ENCODE measurements at regions not wholly inside any gene's neighbourhood (a gene's known extent, or its start where the extent isn't known, plus 50 kb on each side); places are given as distances from the start of the nearest gene placed in this dataset.

DNA sequence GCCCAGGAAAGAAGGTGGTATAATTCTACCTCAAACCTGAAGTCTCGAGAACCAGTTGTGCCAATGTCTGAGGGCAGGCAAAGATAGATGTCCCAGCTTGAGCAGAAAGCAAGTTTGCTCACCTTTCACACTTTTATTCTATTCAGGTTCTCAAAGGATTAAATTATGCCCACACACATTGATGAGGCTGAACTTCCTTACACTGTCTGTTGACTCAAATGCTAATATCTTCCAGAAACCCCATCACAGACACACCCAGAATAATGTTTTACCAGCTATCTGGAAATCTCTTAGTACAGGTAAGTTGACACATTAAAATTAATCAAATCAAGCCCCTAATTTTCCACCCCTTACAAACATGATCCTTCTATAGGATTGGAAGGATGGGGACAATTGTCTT lies 605.7 kb downstream of the NUF2 start:
- H3K9me3 Mint-ChIP-seq = peaks cover 18% of the 10 kb centered on the region
- H3K36me3 Mint-ChIP-seq (ENCODE audit: low read depth) = no peaks in the 10 kb centered on the region
- H3K27me3 Mint-ChIP-seq = no peaks in the 10 kb centered on the region
- intact Hi-C loops (cut with micrococcal nuclease) = no loop called here
- no peaks in the 10 kb centered on the region for H3K4me1 Mint-ChIP-seq (ENCODE audit: low read depth)
- no peak overlapping the region for H3K27ac Mint-ChIP-seq
- no peak overlapping the region for H3K4me3 Mint-ChIP-seq

DNA sequence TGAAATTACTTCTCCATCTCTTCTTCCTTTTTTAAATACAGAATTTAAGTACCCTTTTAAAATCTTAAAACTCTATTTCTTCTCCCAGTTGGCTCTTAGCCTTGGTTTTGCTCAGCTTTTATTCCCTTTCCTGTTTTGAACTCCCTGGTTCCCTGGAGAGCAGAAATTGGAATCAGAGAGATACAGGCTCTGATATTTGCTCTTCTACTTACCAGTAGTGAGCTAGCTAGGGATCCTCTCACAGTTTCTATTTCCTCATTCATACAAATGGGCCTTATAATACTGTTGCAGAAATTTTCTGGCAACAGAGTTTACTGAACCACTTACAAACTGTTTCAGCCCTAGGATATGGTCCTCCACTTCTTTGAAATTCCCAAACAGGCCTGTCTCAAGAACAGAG lies 606.3 kb downstream of the NUF2 start:
- H3K27ac Mint-ChIP-seq = no peak overlapping the region
- intact Hi-C loops (cut with micrococcal nuclease) = no loop called here
- no peaks in the 10 kb centered on the region for H3K36me3 Mint-ChIP-seq (ENCODE audit: low read depth)
- H3K27me3 Mint-ChIP-seq = no peaks in the 10 kb centered on the region
- H3K9me3 Mint-ChIP-seq = peaks cover 18% of the 10 kb centered on the region
- H3K4me1 Mint-ChIP-seq (ENCODE audit: low read depth) = no peaks in the 10 kb centered on the region
- H3K4me3 Mint-ChIP-seq = no peak overlapping the region

GRCh38 chr1:163928651-163929050 lies 606.9 kb downstream of the NUF2 start:
- peaks cover 18% of the 10 kb centered on the region for H3K9me3 Mint-ChIP-seq
- H3K4me3 Mint-ChIP-seq = no peak overlapping the region
- intact Hi-C loops (cut with micrococcal nuclease) = no loop called here

DNA sequence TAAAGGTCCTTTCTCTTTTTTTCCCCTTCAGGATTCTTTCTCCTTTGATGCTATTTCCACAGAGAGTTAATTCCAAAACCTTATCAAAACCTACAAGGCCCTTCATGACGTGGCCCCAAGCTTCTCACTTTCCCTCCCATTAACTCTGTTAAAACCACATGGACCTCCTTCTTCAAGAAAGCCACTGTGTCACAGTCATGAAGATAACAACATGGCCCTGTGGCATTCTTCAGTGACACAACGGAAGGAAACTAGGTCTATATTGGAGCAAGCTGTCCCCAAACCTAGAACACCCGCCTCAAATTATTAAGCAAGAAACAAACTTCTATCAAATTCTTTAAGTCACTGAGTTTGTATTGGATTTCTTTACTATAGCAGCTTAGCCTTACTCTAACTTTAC lies 611.1 kb downstream of the NUF2 start:
- no peak overlapping the region for H3K27ac Mint-ChIP-seq
- no peak overlapping the region for H3K4me3 Mint-ChIP-seq
- no peaks in the 10 kb centered on the region for H3K4me1 Mint-ChIP-seq (ENCODE audit: low read depth)
- H3K9me3 Mint-ChIP-seq = peaks cover 28% of the 10 kb centered on the region
- intact Hi-C loops (cut with micrococcal nuclease) = no loop called here
- no peaks in the 10 kb centered on the region for H3K36me3 Mint-ChIP-seq (ENCODE audit: low read depth)
- no peaks in the 10 kb centered on the region for H3K27me3 Mint-ChIP-seq

More at GRCh38 chr1:163928651-163929050, 606.9 kb downstream of the NUF2 start:
- H3K36me3 Mint-ChIP-seq (ENCODE audit: low read depth) = no peaks in the 10 kb centered on the region
- no peak overlapping the region for H3K27ac Mint-ChIP-seq
- H3K27me3 Mint-ChIP-seq = no peaks in the 10 kb centered on the region
- no peaks in the 10 kb centered on the region for H3K4me1 Mint-ChIP-seq (ENCODE audit: low read depth)

DNA sequence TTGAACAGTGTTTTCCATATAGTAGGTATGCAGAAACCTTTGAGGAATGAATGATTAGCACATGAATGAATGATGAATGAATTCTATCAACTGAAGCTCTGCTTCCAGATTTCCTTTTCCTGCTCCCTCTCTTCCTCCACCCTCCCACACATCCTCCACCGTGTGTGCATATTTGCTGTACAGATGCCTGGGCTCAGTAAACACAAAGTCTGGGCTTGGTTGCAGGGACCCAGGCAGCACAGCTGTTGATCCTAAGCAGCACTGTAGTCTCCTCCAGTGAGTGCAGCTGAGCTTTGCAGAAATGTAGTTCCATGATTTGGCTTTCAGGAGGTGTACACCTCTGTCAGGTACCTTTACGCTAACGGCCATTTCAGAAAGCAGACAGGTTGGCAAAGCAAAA lies 611.7 kb downstream of the NUF2 start:
- peaks cover 28% of the 10 kb centered on the region for H3K9me3 Mint-ChIP-seq
- no peaks in the 10 kb centered on the region for H3K27me3 Mint-ChIP-seq
- no peak overlapping the region for H3K4me3 Mint-ChIP-seq
- intact Hi-C loops (cut with micrococcal nuclease) = no loop called here
- no peak overlapping the region for H3K27ac Mint-ChIP-seq
- no peaks in the 10 kb centered on the region for H3K36me3 Mint-ChIP-seq (ENCODE audit: low read depth)
- H3K4me1 Mint-ChIP-seq (ENCODE audit: low read depth) = no peaks in the 10 kb centered on the region

DNA sequence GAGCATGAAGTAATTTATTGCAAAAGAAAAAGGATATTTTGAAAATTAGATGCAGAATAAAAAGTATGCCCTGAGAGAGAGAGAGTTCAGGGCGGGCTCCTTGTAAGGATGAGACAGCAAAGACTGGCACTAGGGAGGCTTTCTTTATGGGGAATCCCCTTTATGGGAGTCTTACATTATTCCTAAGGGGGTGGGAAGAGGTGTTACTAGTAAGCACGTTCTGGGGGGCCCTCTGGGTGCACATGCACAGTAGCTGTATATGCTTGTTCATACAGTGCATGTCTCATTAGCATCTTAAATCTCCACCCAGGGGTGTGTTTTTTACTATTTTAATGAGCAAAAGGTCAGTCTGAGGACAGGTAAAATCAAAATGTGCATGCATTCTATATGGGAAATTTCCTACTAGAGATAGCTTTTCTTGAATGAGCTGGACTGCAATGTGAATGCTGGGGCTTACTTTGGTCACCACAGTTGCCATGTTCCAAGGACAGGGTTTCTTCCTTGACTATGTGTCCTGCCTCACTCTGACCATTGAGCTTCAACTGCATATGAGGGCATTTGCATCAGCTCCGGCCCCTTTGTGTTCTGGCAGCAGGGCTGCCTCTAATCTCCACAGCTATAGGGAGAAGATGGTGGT lies 614.1 kb downstream of the NUF2 start:
- intact Hi-C loops (cut with micrococcal nuclease) = no loop called here
- Mint-ChIP-seq H3K9me3 (peaks cover 25% of the 10 kb centered on the region), H3K36me3 (ENCODE audit: low read depth) (no peaks in the 10 kb centered on the region), H3K27ac (no peak overlapping the region), H3K4me3 (no peak overlapping the region), H3K4me1 (ENCODE audit: low read depth) (no peaks in the 10 kb centered on the region), H3K27me3 (no peaks in the 10 kb centered on the region)

- no peaks in the 10 kb centered on the region for H3K4me1 Mint-ChIP-seq (ENCODE audit: low read depth)
- no peak overlapping the region for H3K27ac Mint-ChIP-seq
- H3K4me3 Mint-ChIP-seq = no peak overlapping the region
- intact Hi-C loops (cut with micrococcal nuclease) = no loop called here
- H3K9me3 Mint-ChIP-seq = peaks cover 54% of the 10 kb centered on the region
- H3K27me3 Mint-ChIP-seq = no peaks in the 10 kb centered on the region
- H3K36me3 Mint-ChIP-seq (ENCODE audit: low read depth) = no peaks in the 10 kb centered on the region
Observed at GRCh38 chr1:163959622-163960021, 599.4 kb upstream of the PBX1 start.

GRCh38 chr1:163970151-163970550 lies 588.8 kb upstream of the PBX1 start:
- no peak overlapping the region for H3K4me3 Mint-ChIP-seq
- H3K4me1 Mint-ChIP-seq (ENCODE audit: low read depth) = no peaks in the 10 kb centered on the region
- no peaks in the 10 kb centered on the region for H3K36me3 Mint-ChIP-seq (ENCODE audit: low read depth)
- intact Hi-C loops (cut with micrococcal nuclease) = no loop called here
- H3K27me3 Mint-ChIP-seq = no peaks in the 10 kb centered on the region
- H3K9me3 Mint-ChIP-seq = peaks cover 40% of the 10 kb centered on the region
- H3K27ac Mint-ChIP-seq = no peak overlapping the region

GRCh38 chr1:163970699-163971098 lies 588.3 kb upstream of the PBX1 start:
- Mint-ChIP-seq H3K4me3 (no peak overlapping the region), H3K9me3 (peaks cover 35% of the 10 kb centered on the region), H3K4me1 (ENCODE audit: low read depth) (no peaks in the 10 kb centered on the region), H3K27ac (no peak overlapping the region), H3K27me3 (no peaks in the 10 kb centered on the region), H3K36me3 (ENCODE audit: low read depth) (no peaks in the 10 kb centered on the region)
- intact Hi-C loops (cut with micrococcal nuclease) = no loop called here

- no peak overlapping the region for H3K4me3 Mint-ChIP-seq
- H3K27me3 Mint-ChIP-seq = no peaks in the 10 kb centered on the region
- peaks cover 35% of the 10 kb centered on the region for H3K9me3 Mint-ChIP-seq
- H3K27ac Mint-ChIP-seq = no peak overlapping the region
- H3K36me3 Mint-ChIP-seq (ENCODE audit: low read depth) = no peaks in the 10 kb centered on the region
- no peaks in the 10 kb centered on the region for H3K4me1 Mint-ChIP-seq (ENCODE audit: low read depth)
- intact Hi-C loops (cut with micrococcal nuclease) = no loop called here
Observed at GRCh38 chr1:163973586-163973985, 585.4 kb upstream of the PBX1 start.

DNA sequence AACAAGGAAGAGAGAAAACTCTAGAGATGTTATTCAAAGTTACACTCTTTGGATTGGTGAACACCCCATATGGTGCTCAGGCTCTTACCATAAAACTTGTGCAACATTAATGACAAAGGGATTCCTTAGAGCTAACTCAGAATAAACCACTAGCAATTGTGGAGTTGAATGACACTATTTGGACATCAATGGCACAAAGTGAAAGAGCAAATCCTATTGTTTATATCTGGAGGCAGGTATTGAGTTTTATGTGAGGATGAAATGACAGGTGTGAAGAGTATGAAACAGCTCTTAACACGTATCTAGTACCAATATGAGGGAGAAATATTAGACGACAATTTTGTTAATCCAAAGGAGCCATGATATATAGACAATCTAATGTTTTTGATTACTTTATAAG lies 584.9 kb upstream of the PBX1 start:
- H3K27me3 Mint-ChIP-seq = no peaks in the 10 kb centered on the region
- no peaks in the 10 kb centered on the region for H3K36me3 Mint-ChIP-seq (ENCODE audit: low read depth)
- no peak overlapping the region for H3K4me3 Mint-ChIP-seq
- no peaks in the 10 kb centered on the region for H3K4me1 Mint-ChIP-seq (ENCODE audit: low read depth)
- intact Hi-C loops (cut with micrococcal nuclease) = no loop called here
- H3K9me3 Mint-ChIP-seq = peaks cover 37% of the 10 kb centered on the region
- no peak overlapping the region for H3K27ac Mint-ChIP-seq

DNA sequence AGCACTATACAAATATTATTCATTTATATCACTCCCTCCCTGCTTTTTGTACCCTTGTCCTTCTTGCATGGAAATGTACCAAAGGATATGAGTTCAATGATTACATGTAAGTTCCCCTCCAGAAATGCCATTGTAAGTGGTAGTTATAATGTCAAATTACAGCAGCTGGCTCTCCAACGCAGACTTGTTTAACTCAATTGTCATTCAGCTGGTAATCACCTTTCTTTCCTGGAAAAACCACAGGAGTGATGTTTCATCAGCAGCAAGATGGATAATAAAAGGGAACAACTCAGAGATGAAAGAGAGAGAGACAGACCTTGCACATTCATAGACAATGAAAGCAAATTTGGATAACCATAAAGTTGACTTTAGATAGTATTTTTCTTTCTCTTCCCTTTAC lies 578.6 kb upstream of the PBX1 start:
- intact Hi-C loops (cut with micrococcal nuclease) = no loop called here
- Mint-ChIP-seq H3K27me3 (no peaks in the 10 kb centered on the region), H3K9me3 (peaks cover 47% of the 10 kb centered on the region), H3K4me1 (ENCODE audit: low read depth) (no peaks in the 10 kb centered on the region), H3K27ac (no peak overlapping the region), H3K4me3 (no peak overlapping the region), H3K36me3 (ENCODE audit: low read depth) (no peaks in the 10 kb centered on the region)

DNA sequence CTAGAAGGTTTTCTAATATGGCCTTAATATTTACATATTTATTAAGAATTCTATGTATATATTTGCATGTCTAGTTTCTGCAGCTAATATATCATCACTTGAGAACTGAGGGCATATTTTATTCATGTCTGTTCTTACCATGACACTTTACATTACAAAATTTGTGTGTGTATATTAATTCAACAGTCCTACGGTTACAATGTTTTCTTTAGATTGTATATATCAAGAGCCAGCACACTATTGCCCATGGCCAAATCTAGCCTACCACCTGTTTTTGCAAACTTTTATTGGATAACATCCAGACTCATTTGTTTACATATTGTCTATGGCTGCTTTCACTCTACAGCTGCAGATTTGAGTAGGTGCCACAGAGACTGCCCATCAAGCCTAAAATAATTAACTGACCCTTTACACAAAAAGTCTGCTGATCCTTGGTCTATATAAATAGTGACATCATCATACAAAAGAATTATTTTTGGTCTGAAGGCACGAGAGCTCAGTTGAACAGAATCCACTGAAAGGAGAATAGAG lies 577.4 kb upstream of the PBX1 start:
- Mint-ChIP-seq H3K4me3 (no peak overlapping the region), H3K36me3 (ENCODE audit: low read depth) (no peaks in the 10 kb centered on the region), H3K27me3 (no peaks in the 10 kb centered on the region), H3K4me1 (ENCODE audit: low read depth) (no peaks in the 10 kb centered on the region), H3K27ac (no peak overlapping the region), H3K9me3 (peaks cover 38% of the 10 kb centered on the region)
- intact Hi-C loops (cut with micrococcal nuclease) = no loop called here

- Mint-ChIP-seq H3K36me3 (ENCODE audit: low read depth) (no peaks in the 10 kb centered on the region), H3K4me3 (no peak overlapping the region), H3K27ac (no peak overlapping the region), H3K27me3 (no peaks in the 10 kb centered on the region), H3K9me3 (peaks cover 26% of the 10 kb centered on the region), H3K4me1 (ENCODE audit: low read depth) (no peaks in the 10 kb centered on the region)
- intact Hi-C loops (cut with micrococcal nuclease) = no loop called here
Observed at GRCh38 chr1:163983097-163983496, 575.9 kb upstream of the PBX1 start.

DNA sequence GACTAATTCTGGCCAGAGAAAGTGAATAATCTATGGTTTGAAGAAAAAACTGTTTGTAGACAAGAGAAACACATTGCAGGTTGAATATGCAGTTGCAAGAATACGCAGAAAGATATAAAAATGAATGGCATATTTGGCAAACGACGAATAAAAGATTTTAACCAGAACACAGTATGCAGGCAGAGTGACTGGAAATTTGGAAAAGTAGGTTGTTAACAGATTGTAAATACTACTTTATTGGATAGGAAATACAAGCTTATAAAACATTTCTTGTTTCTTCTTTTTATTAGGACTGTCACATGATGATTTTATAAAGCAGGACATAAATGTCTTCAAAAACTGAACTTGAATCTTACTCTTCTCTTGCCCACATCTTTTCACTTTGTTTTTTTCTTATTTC lies 573.3 kb upstream of the PBX1 start:
- Mint-ChIP-seq H3K27me3 (no peaks in the 10 kb centered on the region), H3K27ac (no peak overlapping the region), H3K9me3 (peaks cover 26% of the 10 kb centered on the region), H3K4me1 (ENCODE audit: low read depth) (no peaks in the 10 kb centered on the region), H3K36me3 (ENCODE audit: low read depth) (no peaks in the 10 kb centered on the region), H3K4me3 (no peak overlapping the region)
- intact Hi-C loops (cut with micrococcal nuclease) = no loop called here

Measured in dendritic cell treated with granulocyte-macrophage colony-stimulating factor and Interleukin-4, amounts not matched to agents 40 ng/mL and 50 ng/mL, for 4 days (primary cell).